ENCODE measurements at regions not wholly inside any gene's neighbourhood (a gene's known extent, or its start where the extent isn't known, plus 50 kb on each side); places are given as distances from the start of the nearest gene placed in this dataset.

GRCh38 chr14:22086131-22086530, 412.5 kb upstream of the OR4E1 start:
- Histone ChIP-seq H3K27me3 (replicated peaks in 1 of 2; ENCODE audit: control insufficient read depth in 2 of 2, insufficient read depth in 2 of 2, low read length in 1 of 2) (no peaks in the 10 kb centered on the region), H3K79me2 (ENCODE audit: control insufficient read depth, insufficient read depth, low read length) (no peaks in the 10 kb centered on the region), H4K20me1 (ENCODE audit: control insufficient read depth, insufficient read depth) (no peaks in the 10 kb centered on the region), H3K4me1 (ENCODE audit: control insufficient read depth, insufficient read depth, low read length) (no peaks in the 10 kb centered on the region), H3K27ac (ENCODE audit: control insufficient read depth, insufficient read depth) (no peak overlapping the region), H3K4me2 (ENCODE audit: control insufficient read depth, insufficient read depth) (no peak overlapping the region), H3K9ac (ENCODE audit: control insufficient read depth, insufficient read depth, low read length) (no peak overlapping the region), H3K36me3 (ENCODE audit: control insufficient read depth in 2 of 2, insufficient read depth in 2 of 2, low read length in 1 of 2) (no peaks in the 10 kb centered on the region), H3K9me3 (replicated peaks; ENCODE audit: control insufficient read depth, insufficient read depth, low read length) (no peaks in the 10 kb centered on the region), H3K4me3 (no peak overlapping the region), H2AFZ (ENCODE audit: control insufficient read depth, low read depth, low read length) (no peak overlapping the region)
- intact Hi-C loops (cut with micrococcal nuclease; ENCODE audit: unreplicated experiment) (no loop called here), in situ Hi-C loops (cut with MboI) (no loop called here)
- SMC1A ChIA-PET (ENCODE audit: uncharacterized antibody, unreplicated experiment), result no interaction called here
- TF ChIP-seq, protein P1, sequence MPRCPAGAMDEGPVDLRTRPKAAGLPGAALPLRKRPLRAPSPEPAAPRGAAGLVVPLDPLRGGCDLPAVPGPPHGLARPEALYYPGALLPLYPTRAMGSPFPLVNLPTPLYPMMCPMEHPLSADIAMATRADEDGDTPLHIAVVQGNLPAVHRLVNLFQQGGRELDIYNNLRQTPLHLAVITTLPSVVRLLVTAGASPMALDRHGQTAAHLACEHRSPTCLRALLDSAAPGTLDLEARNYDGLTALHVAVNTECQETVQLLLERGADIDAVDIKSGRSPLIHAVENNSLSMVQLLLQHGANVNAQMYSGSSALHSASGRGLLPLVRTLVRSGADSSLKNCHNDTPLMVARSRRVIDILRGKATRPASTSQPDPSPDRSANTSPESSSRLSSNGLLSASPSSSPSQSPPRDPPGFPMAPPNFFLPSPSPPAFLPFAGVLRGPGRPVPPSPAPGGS (IDR thresholded peaks at IDR 0.05; ENCODE audit: borderline replicate concordance, insufficient read depth, low read depth, low read length, poor library complexity, severe bottlenecking), result no peak
- no peak for TF ChIP-seq MXI1 (IDR thresholded peaks at IDR 0.05; ENCODE audit: low read depth, low read length)
- no peak for TF ChIP-seq CEBPB (IDR thresholded peaks at IDR 0.05; ENCODE audit: borderline replicate concordance in 1 of 2, low read depth in 2 of 2, low read length in 2 of 2)
- no peak for TF ChIP-seq MYC (IDR thresholded peaks at IDR 0.05; ENCODE audit: insufficient read depth, insufficient read length, insufficient replicate concordance, low read length, severe bottlenecking)
- RAD21 ChIA-PET (ENCODE audit: unreplicated experiment), result no interaction called here
- no peak for DNase-seq (ENCODE audit: low read depth, low spot score)
- POLR2A ChIA-PET, result no interaction called here
- BruUV-seq (replicated peaks), result no TSS peak
- FAIRE-seq, result no peak
- 0% methylated on average over 1 of the region's 1 CpG for whole genome bisulfite sequencing (ENCODE audit: insufficient coverage, insufficient replicate concordance, low lambda C conversion rate, missing lambda C conversion rate)
- no peak for ATAC-seq
- CTCF ChIA-PET, result interaction anchor here (0.7 to 0.9 kb wide), 3 partner anchors 12 to 16 kb away, joined by 3 read pairs; no protein-coding TSS in a partner anchor
